Hepatocyte (in vitro differentiated cells): ENCODE measurements at regions not wholly inside any gene's neighbourhood (a gene's known extent, or its start where the extent isn't known, plus 50 kb on each side); places are given as distances from the start of the nearest gene placed in this dataset.
"Not testable (repeated sequence)": the region's sequence is repeated elsewhere in the genome, so short reads cannot be mapped to it uniquely, and the experiment has no call there.

Experiments
- DNase-seq: peaks from one replicate; pipeline ENCODE4 v3.0.0-alpha.2; 2016; ENCODE audit warnings: low spot score
- H2AFZ ChIP-seq: fragments of 200-600 bp; sonication (generic); 2 replicates; pipeline ENCODE4 v1.6.0; 2016; ENCODE audit warnings: antibody characterized with exemption, mild to moderate bottlenecking
- H3K27ac ChIP-seq: fragments of 200-600 bp; sonication (generic); 2 replicates; pipeline ENCODE4 v1.5.1; 2016; ENCODE audit warnings: mild to moderate bottlenecking
- H3K27me3 ChIP-seq: fragments of 200-600 bp; sonication (generic); 2 replicates; pipeline ENCODE4 v1.6.1; 2016
- H3K36me3 ChIP-seq: fragments of 200-600 bp; sonication (generic); replicated peaks from 2 replicates; pipeline ENCODE4 v1.5.1; 2016; ENCODE audit warnings: low read depth; ENCODE audit not compliant: insufficient read depth
- H3K4me1 ChIP-seq: fragments of 200-600 bp; sonication (generic); 2 replicates; pipeline ENCODE4 v1.5.1; 2016; ENCODE audit warnings: mild to moderate bottlenecking, moderate library complexity; ENCODE audit not compliant: insufficient read depth
- H3K4me2 ChIP-seq: fragments of 200-600 bp; sonication (generic); 2 replicates; pipeline ENCODE4 v1.6.0; 2016
- H3K4me3 ChIP-seq: fragments of 200-600 bp; sonication (generic); 2 replicates; pipeline ENCODE4 v1.5.1; 2016; ENCODE audit warnings: mild to moderate bottlenecking
- H3K79me2 ChIP-seq: fragments of 200-600 bp; sonication (generic); 2 replicates; pipeline ENCODE4 v1.6.0; 2017; ENCODE audit warnings: mild to moderate bottlenecking
- H3K9me2 ChIP-seq: fragments of 200-600 bp; sonication (generic); replicated peaks from 2 replicates; pipeline ENCODE4 v1.6.0; 2017; ENCODE audit warnings: mild to moderate bottlenecking; ENCODE audit not compliant: insufficient read depth
- H3K9me3 ChIP-seq: fragments of 200-600 bp; sonication (generic); 2 replicates; pipeline ENCODE4 v1.5.1; 2016; ENCODE audit warnings: low read depth, mild to moderate bottlenecking
- H4K20me1 ChIP-seq: fragments of 200-600 bp; sonication (generic); 2 replicates; pipeline ENCODE4 v1.6.0; 2016; ENCODE audit warnings: mild to moderate bottlenecking; ENCODE audit not compliant: insufficient read depth, poor library complexity, severe bottlenecking
- EZH2 ChIP-seq: fragments of 200-600 bp; sonication (generic); IDR thresholded peaks from 2 replicates; pipeline ENCODE4 v1.6.1; 2016; ENCODE audit warnings: antibody characterized with exemption, mild to moderate bottlenecking, borderline replicate concordance
- EZH2phosphoT487 ChIP-seq: fragments of 200-600 bp; sonication (generic); IDR thresholded peaks from one replicate; pipeline ENCODE4 v1.6.1; 2018; ENCODE audit warnings: antibody characterized with exemption, mild to moderate bottlenecking, low read depth, moderate library complexity; ENCODE audit not compliant: unreplicated experiment, severe bottlenecking
- WGBS: methylation state at CpG from one replicate; pipeline ENCODE4 v1.1.6; 2016; ENCODE audit warnings: low lambda C conversion rate; ENCODE audit errors: missing lambda C conversion rate; 5-methylcytosine and 5-hydroxymethylcytosine counted together
- TF ChIP-seq, protein P1 (sequence below): fragments of 200-600 bp; sonication (generic); IDR thresholded peaks from 2 replicates; pipeline ENCODE4 v1.5.1; 2016; ENCODE audit warnings: antibody characterized with exemption, mild to moderate bottlenecking; ENCODE audit not compliant: poor library complexity

DNA sequence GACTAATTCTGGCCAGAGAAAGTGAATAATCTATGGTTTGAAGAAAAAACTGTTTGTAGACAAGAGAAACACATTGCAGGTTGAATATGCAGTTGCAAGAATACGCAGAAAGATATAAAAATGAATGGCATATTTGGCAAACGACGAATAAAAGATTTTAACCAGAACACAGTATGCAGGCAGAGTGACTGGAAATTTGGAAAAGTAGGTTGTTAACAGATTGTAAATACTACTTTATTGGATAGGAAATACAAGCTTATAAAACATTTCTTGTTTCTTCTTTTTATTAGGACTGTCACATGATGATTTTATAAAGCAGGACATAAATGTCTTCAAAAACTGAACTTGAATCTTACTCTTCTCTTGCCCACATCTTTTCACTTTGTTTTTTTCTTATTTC is 573.3 kb upstream of the PBX1 start:
- WGBS, result 65% methylated on average over 3 of the region's 3 CpGs

DNA sequence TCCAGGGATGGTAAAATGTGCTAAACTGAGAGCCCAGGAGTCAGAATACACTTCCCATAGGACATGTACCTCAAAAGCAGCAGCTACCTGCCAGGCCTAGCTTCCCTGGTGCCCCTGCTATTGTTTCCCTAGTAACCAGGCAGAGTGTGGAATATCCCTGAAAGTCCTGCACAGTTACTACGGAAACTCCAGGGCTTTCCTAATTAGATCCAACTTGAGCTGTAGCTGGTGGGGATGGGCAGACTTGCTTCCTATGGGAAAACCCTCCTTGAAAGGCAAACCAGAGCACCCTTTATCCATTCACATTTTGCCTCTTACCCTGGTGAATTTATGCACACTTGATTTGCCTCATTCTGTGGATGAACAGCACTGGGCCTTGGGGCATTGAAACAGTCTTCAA is 559.9 kb upstream of the PBX1 start:
- Histone ChIP-seq H3K4me2 (no peak overlapping the region), H3K27ac (no peak overlapping the region), H3K36me3 (no peaks in the 10 kb centered on the region), H3K4me3 (no peak overlapping the region), H3K9me3 (no peaks in the 10 kb centered on the region), H4K20me1 (no peaks in the 10 kb centered on the region), H2AFZ (no peak overlapping the region), H3K4me1 (no peaks in the 10 kb centered on the region), H3K9me2 (no peaks in the 10 kb centered on the region), H3K79me2 (no peaks in the 10 kb centered on the region), H3K27me3 (no peaks in the 10 kb centered on the region)
- DNase-seq, result no peak
- WGBS, result 50% methylated on average over 1 of the region's 1 CpG
- TF ChIP-seq EZH2phosphoT487 (no peak), EZH2 (no peak)
- TF ChIP-seq, protein P1, sequence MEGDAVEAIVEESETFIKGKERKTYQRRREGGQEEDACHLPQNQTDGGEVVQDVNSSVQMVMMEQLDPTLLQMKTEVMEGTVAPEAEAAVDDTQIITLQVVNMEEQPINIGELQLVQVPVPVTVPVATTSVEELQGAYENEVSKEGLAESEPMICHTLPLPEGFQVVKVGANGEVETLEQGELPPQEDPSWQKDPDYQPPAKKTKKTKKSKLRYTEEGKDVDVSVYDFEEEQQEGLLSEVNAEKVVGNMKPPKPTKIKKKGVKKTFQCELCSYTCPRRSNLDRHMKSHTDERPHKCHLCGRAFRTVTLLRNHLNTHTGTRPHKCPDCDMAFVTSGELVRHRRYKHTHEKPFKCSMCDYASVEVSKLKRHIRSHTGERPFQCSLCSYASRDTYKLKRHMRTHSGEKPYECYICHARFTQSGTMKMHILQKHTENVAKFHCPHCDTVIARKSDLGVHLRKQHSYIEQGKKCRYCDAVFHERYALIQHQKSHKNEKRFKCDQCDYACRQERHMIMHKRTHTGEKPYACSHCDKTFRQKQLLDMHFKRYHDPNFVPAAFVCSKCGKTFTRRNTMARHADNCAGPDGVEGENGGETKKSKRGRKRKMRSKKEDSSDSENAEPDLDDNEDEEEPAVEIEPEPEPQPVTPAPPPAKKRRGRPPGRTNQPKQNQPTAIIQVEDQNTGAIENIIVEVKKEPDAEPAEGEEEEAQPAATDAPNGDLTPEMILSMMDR, result no peak

More for the DNA sequence above, 573.3 kb upstream of the PBX1 start:
- no peaks in the 10 kb centered on the region for H3K79me2 ChIP-seq
- no peak overlapping the region for H2AFZ ChIP-seq
- H4K20me1 ChIP-seq, result no peaks in the 10 kb centered on the region
- no peak overlapping the region for H3K4me3 ChIP-seq
- no peaks in the 10 kb centered on the region for H3K9me2 ChIP-seq
- H3K27me3 ChIP-seq, result no peaks in the 10 kb centered on the region
- H3K4me1 ChIP-seq, result no peaks in the 10 kb centered on the region
- DNase-seq, result no peak
- no peak overlapping the region for H3K27ac ChIP-seq
- H3K4me2 ChIP-seq, result no peak overlapping the region
- no peaks in the 10 kb centered on the region for H3K36me3 ChIP-seq
- TF ChIP-seq, protein P1, result no peak
- TF ChIP-seq EZH2 (no peak), EZH2phosphoT487 (peak; percentile 61)
- no peaks in the 10 kb centered on the region for H3K9me3 ChIP-seq

DNA sequence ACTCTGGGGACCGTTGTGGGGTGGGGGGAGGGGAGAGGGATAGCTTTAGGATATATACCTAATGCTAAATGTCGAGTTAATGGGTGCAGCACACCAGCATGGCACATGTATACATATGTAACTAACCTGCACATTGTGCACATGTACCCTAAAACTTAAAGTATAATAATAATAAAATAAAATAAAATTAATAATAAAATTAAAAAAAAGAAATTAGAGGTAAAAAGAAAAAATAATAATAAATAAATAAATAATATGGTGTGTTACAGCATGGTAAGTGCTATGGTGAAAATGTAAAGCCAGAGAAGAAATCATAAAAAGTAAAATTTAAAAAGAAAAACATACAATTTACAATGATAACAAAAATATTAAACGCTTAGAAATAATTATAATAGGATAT is 552.8 kb upstream of the PBX1 start:
- H3K79me2 ChIP-seq, H3K36me3 ChIP-seq, H3K27me3 ChIP-seq, H2AFZ ChIP-seq, H3K4me2 ChIP-seq, DNase-seq, H3K9me2 ChIP-seq, H4K20me1 ChIP-seq, H3K27ac ChIP-seq, H3K9me3 ChIP-seq, H3K4me1 ChIP-seq, H3K4me3 ChIP-seq: not testable (repeated sequence)
- WGBS, result 82% methylated on average over 3 of the region's 3 CpGs

DNA sequence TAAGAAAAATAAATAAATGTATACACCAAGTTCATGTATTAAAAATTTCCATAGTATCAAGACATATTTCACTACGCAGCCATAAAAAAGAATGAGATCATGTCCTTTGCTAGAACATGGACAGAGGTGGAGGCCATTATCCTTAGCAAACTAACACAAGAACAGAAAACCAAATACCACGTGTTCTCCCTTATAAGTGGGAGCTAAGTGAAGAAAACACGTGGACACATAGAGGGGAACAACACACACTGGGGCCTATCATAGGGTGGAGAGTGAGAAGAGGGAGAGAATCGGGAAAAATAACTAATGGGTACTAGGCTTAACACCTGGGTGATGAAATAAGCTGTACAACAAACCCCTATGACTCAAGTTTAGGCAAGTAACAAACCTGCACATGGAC is 552.4 kb upstream of the PBX1 start:
- no peak overlapping the region for H2AFZ ChIP-seq
- WGBS, result 90% methylated on average over 4 of the region's 4 CpGs
- no peak for DNase-seq

More for the DNA sequence above, 552.4 kb upstream of the PBX1 start:
- no peak overlapping the region for H3K27ac ChIP-seq
- no peaks in the 10 kb centered on the region for H3K9me2 ChIP-seq
- TF ChIP-seq, protein P1, result no peak
- no peak for TF ChIP-seq EZH2phosphoT487
- no peaks in the 10 kb centered on the region for H3K36me3 ChIP-seq
- H3K4me3 ChIP-seq, result no peak overlapping the region
- no peaks in the 10 kb centered on the region for H3K4me1 ChIP-seq
- no peaks in the 10 kb centered on the region for H3K27me3 ChIP-seq
- H3K4me2 ChIP-seq, result no peak overlapping the region
- no peaks in the 10 kb centered on the region for H3K9me3 ChIP-seq
- H3K79me2 ChIP-seq, result no peaks in the 10 kb centered on the region
- H4K20me1 ChIP-seq, result no peaks in the 10 kb centered on the region
